Vagina (tissue), 2 donors: ENCODE measurements at regions not wholly inside any gene's neighbourhood (a gene's known extent, or its start where the extent isn't known, plus 50 kb on each side); places are given as distances from the start of the nearest gene placed in this dataset.
A peak's percentile ranks its signal among the peaks of the same experiment; 100 is the strongest.

Source experiments
- DNase-seq, 2 donors: peaks; one replicate each; pipeline ENCODE4 v3.0.0-alpha.2; 2017; ENCODE audit errors: extremely low spot score in 2 of 2
- H3K27ac ChIP-seq: fragments of 200-600 bp; sonication (generic); one replicate; pipeline ENCODE4 v1.5.1; 2019
- H3K27me3 ChIP-seq: fragments of 200-600 bp; sonication (generic); one replicate; pipeline ENCODE4 v1.5.1; 2019
- H3K36me3 ChIP-seq, 2 donors: fragments of 200-600 bp; sonication (generic); one replicate each; pipeline ENCODE4 v1.5.1; 2017 to 2019
- H3K4me1 ChIP-seq: fragments of 200-600 bp; sonication (generic); one replicate; pipeline ENCODE4 v1.5.1; 2019
- H3K4me3 ChIP-seq, 2 donors: fragments of 200-600 bp; sonication (generic); 1 replicate in 1 of 2; 2 replicates in 1 of 2; pipeline ENCODE4 v1.5.1; 2016 to 2019
- H3K9me3 ChIP-seq: fragments of 200-600 bp; sonication (generic); one replicate; pipeline ENCODE4 v1.5.1; 2019
- CTCF ChIP-seq, 3 experiments: fragments of 450-650 bp in 2 of 3; fragments of 200-600 bp in 1 of 3; sonication (generic) in 1 of 3; IDR thresholded peaks; one replicate each; pipeline ENCODE4 v1.5.1; 2017 to 2019; ENCODE audit warnings: antibody characterized with exemption in 3 of 3, mild to moderate bottlenecking in 2 of 3, moderate library complexity in 2 of 3
- POLR2A ChIP-seq, 2 donors: fragments of 450-650 bp; IDR thresholded peaks; one replicate each; pipeline ENCODE4 v1.6.1; 2017; ENCODE audit warnings: antibody characterized with exemption in 2 of 2, mild to moderate bottlenecking in 2 of 2, moderate library complexity in 2 of 2
- POLR2AphosphoS5 ChIP-seq, 2 donors: sonication (generic); formaldehyde crosslinking; IDR thresholded peaks; one replicate each; pipeline ENCODE4 v1.9.0; 2017; ENCODE audit warnings: antibody characterized with exemption in 2 of 2, mild to moderate bottlenecking in 2 of 2, low read depth in 1 of 2; ENCODE audit not compliant: insufficient read depth in 1 of 2
- intact Hi-C: fragments of 100-400 bp; cut with DNase I; formaldehyde crosslinking; loops from one replicate; pipeline ENCODE4 v1.15.1; 2023

DNA sequence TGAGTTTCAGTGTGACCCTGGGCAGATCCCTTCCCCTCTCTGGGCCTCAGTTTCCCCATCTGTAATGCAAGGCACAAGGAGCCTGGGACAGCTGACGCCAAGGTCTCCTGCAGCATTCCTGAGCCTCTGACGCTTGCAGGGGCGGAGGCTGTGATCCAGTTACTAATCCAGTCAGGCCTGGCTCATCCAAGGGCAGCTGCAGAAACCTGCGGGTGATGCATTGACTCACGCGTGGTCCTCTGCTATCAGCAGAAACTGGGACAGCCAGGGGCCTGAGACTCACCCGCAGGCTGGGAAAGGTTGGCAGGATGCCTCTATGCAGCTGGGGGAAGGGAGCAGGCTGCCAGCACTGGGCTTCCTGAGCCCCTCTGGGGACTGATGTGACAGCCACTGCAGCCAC is 65.0 kb upstream of the SIRPA start:
- H3K4me3 ChIP-seq = no peak overlapping the region
- intact Hi-C loops = no loop called here
- TF ChIP-seq POLR2AphosphoS5 (IDR thresholded peaks at IDR 0.05; ENCODE audit: insufficient read depth in 1 of 2, low read depth in 1 of 2) (peak; percentile 29 to 52), CTCF (IDR thresholded peaks at IDR 0.05) (no peak), POLR2A (IDR thresholded peaks at IDR 0.05) (no peak)
- H3K9me3 ChIP-seq = no peaks in the 10 kb centered on the region
- H3K36me3 ChIP-seq = no peaks in the 10 kb centered on the region
- peaks cover 32% of the 10 kb centered on the region for H3K4me1 ChIP-seq
- H3K27ac ChIP-seq = peak overlapping the region; percentile 56
- DNase-seq = no peak
- no peaks in the 10 kb centered on the region for H3K27me3 ChIP-seq

DNA sequence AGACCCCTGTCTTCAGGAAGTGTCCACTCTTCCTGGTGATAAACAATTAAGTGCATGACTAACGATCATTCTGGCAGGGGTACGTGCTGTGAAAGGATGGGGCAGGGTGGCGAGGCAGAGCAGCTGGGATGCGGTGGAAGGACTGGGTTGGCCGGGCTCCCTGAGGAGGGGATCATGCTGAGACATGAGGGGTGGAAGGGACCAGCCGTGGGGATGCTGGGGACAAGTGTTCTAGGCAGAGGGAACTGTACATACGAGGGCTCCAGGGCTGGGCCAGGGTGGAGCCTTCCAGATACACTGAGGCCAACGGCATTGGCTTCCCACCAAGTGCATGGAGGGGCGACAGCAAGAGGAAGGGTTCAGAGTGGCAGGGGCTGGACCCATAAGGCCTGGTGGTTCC is 65.7 kb upstream of the SIRPA start:
- Histone ChIP-seq H3K4me3 (no peak overlapping the region), H3K27ac (peak overlapping the region; percentile 56), H3K27me3 (no peaks in the 10 kb centered on the region), H3K9me3 (no peaks in the 10 kb centered on the region), H3K4me1 (peaks cover 25% of the 10 kb centered on the region), H3K36me3 (no peaks in the 10 kb centered on the region)
- intact Hi-C loops = no loop called here
- no peak for TF ChIP-seq POLR2AphosphoS5 (IDR thresholded peaks at IDR 0.05; ENCODE audit: insufficient read depth in 1 of 2, low read depth in 1 of 2)
- TF ChIP-seq POLR2A (IDR thresholded peaks at IDR 0.05) = no peak
- TF ChIP-seq CTCF (IDR thresholded peaks at IDR 0.05) = no peak
- DNase-seq = no peak

DNA sequence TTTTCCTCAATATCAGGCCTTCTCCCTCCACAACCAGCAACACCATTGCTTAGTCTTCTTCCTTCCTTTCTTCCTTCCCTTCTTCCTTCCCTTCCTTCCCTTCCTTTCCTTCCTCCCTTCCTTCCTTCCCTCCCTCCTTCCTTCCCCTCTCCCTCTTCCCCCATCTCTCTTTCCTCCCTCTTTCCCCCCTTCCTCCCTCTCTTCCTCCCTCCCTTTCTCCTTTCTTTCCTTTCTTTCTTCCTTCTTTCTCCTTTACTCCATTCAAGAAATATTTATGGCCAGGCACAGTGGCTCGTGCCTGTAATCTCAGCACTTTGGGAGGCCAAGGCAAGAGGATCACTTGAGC is 66.4 kb upstream of the SIRPA start:
- intact Hi-C loops = no loop called here
- Histone ChIP-seq H3K9me3 (no peaks in the 10 kb centered on the region), H3K27me3 (no peaks in the 10 kb centered on the region), H3K27ac (peak overlapping the region; percentile 80), H3K4me3 (no peak overlapping the region), H3K4me1 (peaks cover 25% of the 10 kb centered on the region), H3K36me3 (no peaks in the 10 kb centered on the region)
- TF ChIP-seq POLR2AphosphoS5 (IDR thresholded peaks at IDR 0.05; ENCODE audit: insufficient read depth in 1 of 2, low read depth in 1 of 2) = no peak
- no peak for TF ChIP-seq CTCF (IDR thresholded peaks at IDR 0.05)
- TF ChIP-seq POLR2A (IDR thresholded peaks at IDR 0.05) = no peak
- no peak for DNase-seq

DNA sequence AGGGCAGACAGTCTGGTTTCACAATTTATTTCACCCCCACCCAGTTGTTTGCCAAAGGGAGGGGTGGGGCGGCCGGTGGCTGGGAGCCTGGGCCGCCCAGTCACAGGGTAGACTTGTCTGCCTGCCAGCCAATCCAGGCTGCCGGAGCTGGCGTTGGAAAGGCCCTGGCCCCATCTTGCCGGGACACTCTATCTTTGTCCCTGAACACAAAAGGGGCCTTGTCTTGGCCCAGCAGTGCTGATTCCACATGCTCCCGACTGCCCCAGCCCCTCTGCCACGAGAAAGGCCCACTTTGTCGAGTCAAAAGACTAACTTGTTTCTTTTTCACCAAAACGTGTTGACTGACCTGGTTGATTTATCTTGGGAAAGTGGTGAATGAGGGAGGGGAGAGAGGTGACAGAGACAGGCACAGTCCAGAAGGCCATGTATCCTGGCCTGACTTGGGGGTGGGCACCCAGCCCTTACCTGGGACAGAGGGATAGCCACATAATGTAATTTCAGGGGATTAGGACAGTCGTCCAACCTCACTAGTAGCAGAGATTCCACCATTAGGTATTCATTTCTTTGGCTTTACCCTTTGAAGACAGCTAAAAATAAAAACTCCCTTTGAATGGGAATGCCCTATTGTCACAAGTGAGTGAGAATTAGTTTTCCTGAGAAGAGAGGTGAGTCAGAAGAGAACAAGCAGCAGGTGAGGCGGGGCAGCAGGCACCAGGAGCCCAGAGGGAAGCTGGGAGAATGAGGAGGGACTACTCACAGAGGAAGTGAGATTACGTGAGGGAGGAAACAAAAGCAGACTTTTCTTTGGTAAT is 67.0 kb upstream of the SIRPA start:
- intact Hi-C loops = no loop called here
- TF ChIP-seq CTCF (IDR thresholded peaks at IDR 0.05) (no peak), POLR2AphosphoS5 (IDR thresholded peaks at IDR 0.05; ENCODE audit: insufficient read depth in 1 of 2, low read depth in 1 of 2) (peak; percentile 26 to 50)
- Histone ChIP-seq H3K27me3 (no peaks in the 10 kb centered on the region), H3K27ac (peak overlapping the region; percentile 80), H3K9me3 (no peaks in the 10 kb centered on the region), H3K36me3 (no peaks in the 10 kb centered on the region), H3K4me1 (peaks cover 25% of the 10 kb centered on the region), H3K4me3 (no peak overlapping the region)
- DNase-seq = no peak

DNA sequence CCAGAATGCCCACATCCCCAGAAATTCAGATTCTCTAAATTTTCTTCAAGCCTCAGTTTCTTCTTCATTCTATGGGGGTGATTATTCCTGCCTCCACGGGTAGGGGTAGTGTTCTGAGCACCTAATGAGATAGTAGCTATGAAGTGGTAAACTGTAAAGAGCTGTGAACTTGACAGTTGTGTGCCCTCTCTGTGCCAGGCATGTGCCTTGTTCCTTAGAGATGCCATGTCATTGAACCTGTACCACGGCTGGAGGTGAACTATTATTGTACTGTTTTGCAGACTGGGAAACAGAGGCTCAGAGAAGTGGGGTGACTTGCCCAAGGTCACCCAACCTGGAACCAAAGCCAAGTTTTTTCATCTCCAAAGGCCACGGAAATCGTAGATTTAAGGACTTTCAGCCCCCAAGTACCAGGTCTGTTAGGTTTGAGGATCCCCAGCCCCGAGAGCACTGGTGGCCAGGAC is 67.7 kb upstream of the SIRPA start:
- Histone ChIP-seq H3K27ac (peak overlapping the region; percentile 80), H3K4me1 (peaks cover 25% of the 10 kb centered on the region), H3K36me3 (no peaks in the 10 kb centered on the region), H3K9me3 (no peaks in the 10 kb centered on the region), H3K4me3 (no peak overlapping the region), H3K27me3 (no peaks in the 10 kb centered on the region)
- no peak for DNase-seq
- intact Hi-C loops = no loop called here
- TF ChIP-seq POLR2AphosphoS5 (IDR thresholded peaks at IDR 0.05; ENCODE audit: insufficient read depth in 1 of 2, low read depth in 1 of 2) (no peak), CTCF (IDR thresholded peaks at IDR 0.05) (no peak), POLR2A (IDR thresholded peaks at IDR 0.05) (no peak)
